IPS-NIHi7 (cell line): ENCODE measurements at regions not wholly inside any gene's neighbourhood (a gene's known extent, or its start where the extent isn't known, plus 50 kb on each side); places are given as distances from the start of the nearest gene placed in this dataset.

Source experiments
- DNase-seq: peaks from one replicate; pipeline ENCODE4 v3.0.0; 2012; ENCODE audit warnings: mixed read lengths; ENCODE audit errors: extremely low spot score

DNA sequence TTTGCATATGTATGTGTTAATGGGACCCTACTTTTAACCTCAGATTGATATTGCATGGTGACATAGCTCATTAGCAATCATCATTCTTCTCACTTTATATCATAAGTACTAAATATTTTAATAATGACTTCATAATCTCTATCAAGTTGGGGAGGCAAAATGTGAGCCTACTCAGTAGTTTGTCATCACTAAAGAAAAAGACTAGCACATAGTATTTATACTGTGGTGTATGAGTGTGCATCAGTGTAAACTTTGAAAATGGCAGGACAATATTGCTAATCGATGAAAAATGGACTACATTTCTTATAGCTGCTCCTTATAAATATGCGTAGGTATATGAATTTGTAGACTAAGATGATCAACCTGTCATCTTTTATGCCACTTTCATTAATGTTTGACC, 624.5 kb upstream of the ROBO2 start:
- DNase-seq: no peak

DNA sequence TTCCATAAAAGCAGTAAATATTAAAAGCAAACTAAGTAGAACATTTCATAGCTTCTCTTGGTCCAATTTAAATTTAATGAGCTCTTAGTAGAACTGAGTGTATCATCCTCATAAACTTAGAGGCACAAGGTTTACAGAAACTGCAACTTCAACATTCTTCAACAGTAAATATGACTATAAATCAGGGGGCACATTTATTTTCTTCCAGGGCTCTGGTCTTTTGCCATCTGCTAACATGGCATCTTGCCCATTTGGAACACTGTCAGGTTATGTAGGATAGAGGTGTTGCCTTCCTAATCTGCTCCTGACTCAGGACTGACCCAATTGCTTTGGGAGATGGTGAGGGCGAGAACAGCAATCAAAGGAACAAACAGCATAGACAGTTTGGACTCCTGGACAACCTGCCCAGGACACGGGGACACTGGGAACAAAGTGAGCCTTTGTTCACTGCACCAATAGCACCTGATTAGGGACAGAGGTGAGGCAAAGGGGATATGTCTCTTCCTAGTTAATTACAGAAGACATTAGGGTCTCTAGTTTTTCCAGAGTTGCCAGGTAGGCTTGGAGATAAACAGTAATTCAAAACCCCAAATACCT, 610.2 kb upstream of the ROBO2 start:
- DNase-seq: no peak

DNA sequence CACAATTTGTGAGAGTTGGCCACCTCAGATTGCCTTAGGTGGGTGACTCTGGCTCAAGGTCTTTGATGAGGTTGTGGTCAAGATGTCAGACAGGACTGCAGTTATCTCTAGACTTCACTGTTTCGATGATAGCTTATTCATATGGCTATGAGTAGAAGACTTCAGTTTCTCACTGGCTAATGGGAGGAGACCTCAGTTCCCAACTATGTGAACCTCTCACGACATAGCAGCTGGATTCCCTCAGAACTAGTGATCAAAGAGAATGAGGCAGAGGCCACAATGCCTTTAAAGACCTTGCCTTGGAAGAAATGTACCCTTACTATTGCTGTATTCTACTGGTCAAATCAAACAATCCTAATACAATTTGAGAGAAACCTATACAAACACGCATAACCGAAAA, 607.5 kb upstream of the ROBO2 start:
- DNase-seq: no peak

DNA sequence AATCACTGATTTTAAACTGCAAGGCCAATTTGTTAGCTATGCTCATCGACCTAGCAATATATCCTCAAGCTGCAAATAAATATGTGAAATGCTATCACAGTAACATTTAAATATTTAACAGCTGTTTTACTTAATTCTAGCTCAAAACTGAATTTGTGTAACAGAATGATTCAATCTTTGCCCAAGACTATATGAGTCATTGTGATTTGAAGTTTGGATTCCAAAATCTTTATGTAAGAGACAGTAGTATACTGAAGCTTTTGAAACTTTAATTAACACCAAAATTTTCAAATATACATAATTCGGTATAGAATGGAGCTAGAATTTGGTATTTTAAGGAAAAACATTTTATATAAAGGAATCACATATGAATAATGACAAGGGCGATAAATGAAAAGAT, 603.0 kb upstream of the ROBO2 start:
- DNase-seq: no peak

DNA sequence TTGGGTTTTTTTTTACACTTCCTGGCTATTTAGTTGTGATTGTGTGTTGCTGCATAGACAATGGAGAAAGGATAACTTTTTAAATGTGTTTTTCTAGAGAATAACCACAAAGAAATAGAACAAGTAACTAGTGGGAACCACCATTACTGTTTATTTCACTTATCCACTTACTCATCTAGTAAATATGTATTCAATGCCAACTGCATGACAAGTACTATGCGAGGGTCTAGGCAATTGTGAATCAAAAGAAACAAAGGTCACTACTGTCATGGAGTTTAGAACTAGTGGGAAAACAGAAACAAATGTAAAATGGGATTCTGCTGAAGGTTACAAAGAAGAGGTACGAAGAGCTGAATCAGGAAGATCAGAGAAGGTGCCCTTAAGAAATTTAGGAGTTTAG, 600.9 kb upstream of the ROBO2 start:
- no peak for DNase-seq

DNA sequence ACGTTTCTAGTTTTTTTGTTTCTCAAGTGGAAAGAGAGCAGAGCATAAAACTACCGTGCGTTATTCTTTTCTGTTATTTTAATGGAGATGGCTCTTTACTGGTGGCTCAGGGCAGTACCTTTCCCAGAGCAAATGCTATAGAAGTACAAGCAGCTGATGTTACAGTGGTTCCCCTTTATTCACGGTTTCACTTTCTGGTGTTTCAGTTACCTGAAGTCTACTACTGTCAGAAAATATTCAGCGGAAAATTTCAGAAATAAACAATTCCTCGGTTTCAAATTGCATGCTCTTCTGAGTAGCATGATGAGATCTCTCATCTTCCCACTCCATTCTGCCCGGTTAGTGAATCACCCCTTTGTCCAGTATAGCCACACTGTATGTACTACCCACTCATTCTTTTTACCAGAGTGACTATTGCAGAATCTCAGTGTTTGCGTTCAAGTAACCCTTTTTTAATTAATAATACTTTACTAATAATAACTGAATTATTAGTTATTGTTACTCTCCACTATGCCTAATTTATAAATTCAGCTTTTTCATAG, 597.5 kb upstream of the ROBO2 start:
- DNase-seq: no peak

DNA sequence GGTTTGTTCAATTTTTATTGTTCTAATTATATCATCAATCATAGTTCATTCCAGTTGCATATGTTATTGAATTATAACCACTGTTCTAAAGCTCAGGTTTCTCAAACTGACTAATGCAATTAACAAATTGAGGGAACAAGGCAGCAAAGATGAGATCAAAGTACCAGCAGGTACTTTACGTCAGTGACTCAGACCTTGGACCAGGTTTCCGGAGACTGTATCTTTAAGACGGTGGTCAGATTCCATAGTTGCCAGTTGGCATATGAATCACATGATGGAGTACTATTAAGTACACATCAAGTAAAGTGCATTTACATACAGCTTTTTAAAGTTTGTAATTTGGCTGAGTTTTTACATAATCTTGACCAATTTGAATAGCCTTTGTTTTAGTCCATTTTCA, 583.6 kb upstream of the ROBO2 start:
- no peak for DNase-seq

DNA sequence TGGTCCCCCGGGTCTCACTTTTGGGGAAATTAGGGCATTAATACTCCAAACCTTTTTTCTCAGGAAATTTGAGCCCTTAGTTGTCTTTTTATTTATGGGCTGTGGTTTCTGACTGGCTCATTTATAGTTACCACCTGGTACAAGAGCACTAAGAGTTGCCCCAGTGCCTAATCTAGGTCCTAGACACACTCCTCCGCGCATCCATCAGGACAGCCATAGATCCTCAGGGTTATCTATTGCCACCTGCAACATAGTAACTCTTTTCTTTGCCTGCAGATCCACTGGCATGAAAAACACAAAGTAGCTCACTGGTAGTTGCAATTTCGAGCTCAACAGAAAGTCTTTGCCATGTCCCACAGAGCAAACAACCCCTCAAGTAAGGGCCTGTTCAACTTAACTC, 576.4 kb upstream of the ROBO2 start:
- no peak for DNase-seq

DNA sequence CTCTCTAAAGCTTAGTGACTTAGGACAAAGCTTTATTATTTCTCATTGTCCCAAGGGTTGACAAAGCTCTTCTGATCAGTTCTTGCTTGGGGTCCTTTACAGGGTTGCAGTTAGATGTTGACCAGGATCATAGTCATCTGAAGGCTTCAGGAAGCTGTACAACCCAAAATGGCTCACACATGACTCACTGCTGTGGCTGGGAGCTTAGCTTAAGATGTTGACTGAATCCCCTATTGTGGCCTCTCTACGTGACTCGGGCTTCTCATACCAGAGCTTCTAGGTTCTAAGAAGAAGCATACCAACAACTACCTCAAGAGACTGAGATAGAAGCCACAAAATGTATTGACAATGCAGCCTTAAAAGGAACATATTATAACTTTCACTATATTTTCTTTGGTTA, 569.6 kb upstream of the ROBO2 start:
- DNase-seq: no peak

DNA sequence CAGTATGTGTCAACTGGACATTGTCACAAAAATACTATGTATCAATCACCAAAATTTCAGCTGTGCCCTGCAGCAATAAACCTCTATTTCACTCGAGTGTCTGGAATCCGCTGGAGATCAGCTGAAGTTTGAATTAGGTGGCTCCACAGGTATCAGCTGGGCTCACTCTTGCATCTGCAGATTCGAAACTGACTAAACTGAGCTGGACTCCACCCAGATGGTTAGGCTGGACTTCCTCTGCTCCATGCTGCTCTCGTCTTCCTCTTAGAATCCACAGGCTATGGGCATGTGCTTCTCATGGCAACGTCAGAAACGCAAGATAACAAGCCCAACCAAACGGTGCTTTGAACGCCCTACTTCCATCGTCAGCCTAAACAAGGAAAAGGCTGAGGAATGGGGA, 565.3 kb upstream of the ROBO2 start:
- DNase-seq: no peak

DNA sequence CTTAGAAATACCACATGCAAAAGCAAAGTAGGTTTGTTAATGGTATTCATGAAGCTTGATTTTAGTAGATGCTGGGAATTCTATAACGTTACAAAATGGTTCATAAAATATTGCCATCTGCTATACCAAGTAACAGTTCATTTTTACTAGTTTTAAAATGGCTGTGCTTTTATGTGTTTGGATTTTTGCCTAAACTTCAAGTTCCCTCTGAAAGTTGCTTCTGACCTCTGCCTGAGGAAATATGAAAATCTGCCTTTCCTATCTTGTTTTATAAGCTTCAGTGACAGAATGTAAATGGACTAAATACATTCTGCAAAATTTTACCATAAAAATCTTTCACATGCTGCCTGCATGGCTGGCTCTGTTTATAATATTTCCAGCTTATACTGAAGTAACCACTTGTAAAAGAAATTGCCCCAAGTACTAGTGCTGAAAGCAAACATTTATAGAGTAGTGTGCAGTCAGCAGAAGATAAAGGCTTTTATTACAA, 560.7 kb upstream of the ROBO2 start:
- DNase-seq: no peak

DNA sequence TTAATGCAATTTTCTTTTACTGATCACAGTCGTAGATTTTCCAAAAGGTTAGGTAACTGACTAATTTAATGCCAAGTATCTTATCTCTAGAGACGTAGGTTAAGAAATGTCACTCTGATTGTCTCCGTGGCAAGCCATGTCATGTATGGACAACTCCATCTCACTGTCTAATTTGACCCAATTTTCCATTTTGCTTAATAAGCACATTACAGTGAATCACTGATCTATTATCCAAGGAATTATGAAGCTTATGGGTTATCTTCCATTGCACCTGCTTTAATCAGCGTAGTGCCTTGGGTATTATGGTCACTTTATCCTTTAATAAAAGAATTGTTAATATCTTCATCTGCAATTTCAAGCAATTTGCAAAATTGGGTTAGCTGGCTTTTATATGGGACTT, 557.4 kb upstream of the ROBO2 start:
- DNase-seq: no peak

DNA sequence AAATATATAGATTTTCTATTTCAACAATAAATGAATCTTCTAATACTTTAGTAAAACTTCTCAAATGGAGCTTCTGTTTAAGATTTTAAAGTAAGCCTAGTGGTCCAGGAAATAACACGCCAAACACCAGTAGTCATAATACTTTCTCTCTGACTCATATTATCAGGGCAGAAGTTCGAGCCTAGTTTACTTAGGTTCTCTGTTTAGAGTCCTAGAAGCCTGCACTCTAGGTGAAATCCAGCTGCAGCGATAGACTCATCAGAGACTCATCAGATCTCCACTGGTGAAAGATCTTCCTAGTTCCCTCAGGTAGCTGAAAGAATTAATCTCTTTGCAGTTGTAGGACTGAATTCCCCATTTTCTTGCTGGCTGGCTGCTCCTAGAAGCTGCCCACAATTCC, 552.5 kb upstream of the ROBO2 start:
- no peak for DNase-seq

DNA sequence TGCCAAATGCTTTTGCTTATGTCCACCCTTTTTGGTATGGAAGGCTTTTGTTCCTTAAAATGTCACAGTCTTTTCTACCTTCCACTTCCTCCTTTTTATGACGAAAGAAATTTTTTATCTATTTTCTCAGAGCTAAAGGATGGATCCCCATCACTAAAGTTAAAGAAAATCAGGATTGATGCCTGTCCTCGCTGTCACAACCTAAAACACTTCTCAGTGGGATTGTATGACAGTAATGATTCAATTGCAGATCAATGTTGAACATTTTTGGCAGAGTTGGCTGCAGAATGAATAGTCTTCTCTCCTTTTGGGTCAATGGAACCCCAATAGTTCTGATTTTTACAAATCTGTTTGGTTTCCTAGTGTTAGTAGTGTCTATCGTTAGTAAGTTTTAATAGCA, 549.8 kb upstream of the ROBO2 start:
- DNase-seq: no peak

DNA sequence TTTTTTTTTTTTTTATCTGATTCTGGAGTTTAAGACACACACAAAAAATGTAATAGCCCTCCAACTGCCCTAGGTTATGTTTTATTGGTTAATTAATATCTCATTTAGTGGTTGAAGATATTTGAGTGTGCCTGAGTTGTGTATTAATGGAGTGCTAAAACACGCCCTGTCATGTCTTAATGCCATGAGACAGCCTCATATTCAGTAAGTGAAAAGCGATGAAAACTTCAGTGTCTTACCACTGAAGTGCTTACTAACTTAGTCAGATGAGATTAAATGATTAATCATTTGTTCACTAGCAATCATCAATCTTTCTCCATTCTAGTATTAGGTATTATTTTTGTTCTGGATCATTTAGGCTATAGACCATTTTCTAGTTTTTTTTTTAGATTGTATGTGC, 544.7 kb upstream of the ROBO2 start:
- no peak for DNase-seq

DNA sequence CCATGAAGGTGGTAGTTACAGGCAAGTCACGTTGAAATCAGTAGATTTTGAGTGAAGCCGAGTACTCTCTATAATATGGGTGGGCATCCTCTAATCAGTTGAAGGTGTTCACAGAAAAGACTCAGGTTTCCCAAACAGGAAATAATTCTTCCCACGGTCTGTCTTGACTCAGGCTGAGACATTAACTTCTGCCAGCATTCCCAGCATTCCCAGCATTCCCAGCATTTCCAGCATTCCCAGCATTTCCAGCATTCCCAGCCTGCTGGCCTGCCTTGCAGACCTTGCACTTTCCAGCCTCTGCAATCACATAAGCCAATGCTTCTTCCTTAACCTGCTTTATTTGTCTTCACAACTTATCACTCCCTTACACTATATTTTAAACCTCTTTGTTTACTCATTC, 542.3 kb upstream of the ROBO2 start:
- peak; percentile 41 for DNase-seq

DNA sequence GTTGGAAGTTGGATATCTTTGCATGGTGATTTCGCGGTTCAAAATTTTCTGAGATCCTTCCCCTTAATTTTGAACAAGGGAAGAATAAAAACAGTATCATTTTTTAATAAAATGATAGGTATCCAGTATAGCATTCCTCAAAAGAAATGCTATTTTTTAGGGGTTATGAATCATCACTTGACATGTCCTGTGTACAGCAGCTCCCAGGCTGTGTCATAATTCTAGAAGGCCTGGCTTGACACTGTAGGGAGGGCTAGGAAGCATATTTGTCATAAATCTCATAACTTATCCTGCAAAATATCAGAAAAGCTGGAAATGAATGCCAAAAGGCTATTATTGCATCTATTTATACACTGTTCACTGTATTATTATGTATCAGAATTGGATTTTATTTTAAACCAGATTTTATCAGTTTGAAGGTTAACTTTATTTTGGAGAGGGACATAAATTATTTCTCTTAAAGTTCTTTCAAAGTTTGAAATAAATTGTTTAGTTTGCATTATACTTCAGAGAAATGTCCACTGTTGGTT, 539.1 kb upstream of the ROBO2 start:
- no peak for DNase-seq

DNA sequence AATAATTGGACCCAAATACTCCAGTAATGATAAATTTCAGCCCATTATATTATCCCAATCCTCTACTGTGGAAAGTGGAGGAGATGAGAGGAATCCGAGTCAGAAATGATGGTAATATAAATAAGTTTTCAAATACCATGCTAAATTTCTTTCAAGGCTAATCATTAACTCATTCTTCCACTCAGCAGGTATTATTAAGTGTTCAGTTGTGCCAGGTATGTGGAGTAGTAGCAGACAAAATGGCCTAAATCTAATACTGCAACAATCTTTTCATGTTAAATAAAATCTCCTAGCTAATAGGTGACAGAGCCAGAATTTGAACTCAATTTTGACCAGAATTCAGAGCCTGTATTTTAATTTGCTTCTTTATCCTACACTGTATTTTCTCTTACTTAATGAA, 538.6 kb upstream of the ROBO2 start:
- no peak for DNase-seq

DNA sequence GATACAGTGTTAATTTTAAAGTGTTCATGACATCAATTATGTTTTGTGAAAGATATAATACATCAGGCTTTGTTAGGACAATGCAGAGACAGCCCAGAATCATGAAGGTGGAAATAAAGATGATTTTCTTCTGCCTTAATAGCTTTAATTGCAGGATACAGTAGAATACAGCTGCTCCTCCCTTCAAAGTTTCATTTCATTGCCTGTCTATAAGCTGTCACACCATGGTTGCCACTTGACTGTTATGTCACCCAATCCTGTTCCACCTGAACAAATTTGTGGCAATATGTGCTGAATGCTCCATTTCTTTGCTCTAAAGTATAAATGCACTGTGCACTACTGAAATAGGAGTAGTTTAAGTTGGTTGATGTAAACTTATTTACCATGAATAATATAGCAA, 537.8 kb upstream of the ROBO2 start:
- DNase-seq: no peak

DNA sequence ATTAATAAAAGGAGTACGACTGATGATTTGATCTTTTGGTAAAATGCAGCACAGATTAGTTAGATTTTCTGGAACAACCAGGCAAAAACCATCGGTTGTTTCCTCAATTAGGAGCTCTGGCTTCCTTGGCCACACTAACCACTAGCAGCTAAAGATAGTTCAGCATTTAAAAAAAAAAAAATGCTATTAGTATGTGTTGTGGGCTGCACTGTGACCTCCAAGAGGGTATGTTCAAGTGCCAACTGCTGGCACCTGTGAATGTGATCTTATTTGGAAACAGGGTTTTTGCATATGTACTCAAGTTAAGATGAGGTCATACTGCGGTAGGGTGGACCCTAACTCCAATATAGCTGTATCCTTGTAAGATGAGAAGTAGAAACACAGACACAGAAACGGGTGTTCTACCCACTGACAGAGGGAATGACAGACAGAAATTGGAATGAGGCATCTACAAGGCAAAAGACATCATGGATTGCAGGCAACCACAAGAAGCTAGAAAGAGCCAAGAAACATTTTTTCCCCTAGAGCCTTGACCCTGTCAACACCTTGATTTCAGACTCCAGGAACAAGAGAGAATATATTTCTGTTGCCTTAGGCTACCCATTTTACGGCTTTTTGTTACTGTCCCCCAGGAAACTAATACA, 534.6 kb upstream of the ROBO2 start:
- DNase-seq: no peak

DNA sequence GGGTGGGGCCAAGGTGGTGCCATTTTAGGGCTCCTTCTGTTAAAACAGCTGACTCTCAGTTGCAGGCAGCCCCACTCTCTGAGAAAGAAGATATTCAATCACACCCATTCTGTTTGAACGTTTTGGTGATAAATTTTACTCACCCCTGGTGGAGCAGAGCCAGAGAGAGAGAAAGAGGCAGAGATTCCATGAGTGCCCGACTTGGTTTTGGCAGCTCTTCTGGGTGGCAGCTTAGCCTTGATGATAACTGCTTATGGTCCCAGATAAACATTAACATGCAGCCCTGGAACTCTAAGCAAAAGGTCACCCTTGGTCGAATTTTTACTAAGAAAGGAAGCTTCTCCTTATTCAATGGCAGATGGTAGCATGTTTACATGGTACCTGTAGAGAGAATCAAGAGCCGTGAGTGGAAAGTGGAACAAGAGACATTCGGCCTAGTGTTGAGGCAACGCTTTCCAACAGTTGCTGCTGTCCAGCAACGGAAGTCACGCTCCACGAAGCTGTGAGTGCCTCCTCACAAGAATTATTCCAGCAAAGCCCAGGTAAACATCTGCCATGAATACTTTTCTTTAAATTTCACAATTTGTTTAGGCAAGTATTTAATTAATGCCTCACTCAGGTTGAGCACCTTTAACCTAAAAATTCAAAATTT, 530.6 kb upstream of the ROBO2 start:
- no peak for DNase-seq

DNA sequence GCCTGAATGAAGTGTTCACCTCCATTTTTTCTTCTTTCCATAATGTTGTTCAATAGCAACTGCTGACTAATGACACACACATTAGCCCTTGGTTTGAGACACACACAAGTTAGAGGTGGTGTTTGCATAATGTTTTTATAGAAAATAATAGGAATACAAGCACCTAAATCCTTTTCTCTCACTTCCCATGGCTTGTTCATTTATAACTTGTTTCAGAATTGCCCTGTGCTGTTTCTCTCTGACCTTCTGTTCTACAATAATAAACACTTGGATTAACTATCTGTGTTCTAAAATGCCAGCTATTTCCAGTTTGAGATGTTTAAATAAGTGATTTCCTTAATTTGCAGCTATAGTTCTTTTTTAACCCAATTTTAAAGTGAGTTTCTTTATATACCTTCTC, 525.1 kb upstream of the ROBO2 start:
- DNase-seq: no peak

DNA sequence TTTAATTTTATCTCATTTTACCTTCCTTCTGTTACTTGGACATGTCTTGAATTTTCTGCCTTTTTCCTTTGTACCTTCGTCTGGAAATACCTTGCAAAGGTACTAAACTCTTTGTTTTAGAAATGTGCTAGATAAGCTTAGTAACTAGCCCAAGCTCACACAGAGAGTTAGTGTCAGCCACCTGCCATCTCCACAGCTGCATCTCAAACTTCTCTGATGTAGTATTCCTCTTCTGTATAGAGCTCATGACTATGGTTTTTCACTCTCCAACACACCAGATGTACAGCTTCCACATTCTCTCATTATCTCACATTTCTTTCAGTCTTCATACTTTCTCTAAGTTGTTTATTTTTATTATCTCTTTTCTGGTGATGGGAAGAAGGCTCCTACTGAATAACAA, 516.6 kb upstream of the ROBO2 start:
- no peak for DNase-seq
